GM19395 (cell line): ENCODE measurements at regions not wholly inside any gene's neighbourhood (a gene's known extent, or its start where the extent isn't known, plus 50 kb on each side); places are given as distances from the start of the nearest gene placed in this dataset.

Source experiments
- ATAC-seq: cut with Tn5 transposase; IDR thresholded peaks from one replicate; pipeline ENCODE4 v1.9.1; 2021; ENCODE audit warnings: mild to moderate bottlenecking, moderate library complexity; ENCODE audit not compliant: unreplicated experiment

GRCh38 chr4:180565856-180566431 is 1677.3 kb upstream of the TENM3 start:
- no peak for ATAC-seq

GRCh38 chr4:180566492-180566891 is 1676.7 kb upstream of the TENM3 start:
- ATAC-seq: no peak

GRCh38 chr4:180567080-180567479 is 1676.1 kb upstream of the TENM3 start:
- no peak for ATAC-seq

- ATAC-seq: no peak
Measured at GRCh38 chr4:180571516-180572055, 1671.6 kb upstream of the TENM3 start.

- ATAC-seq: no peak
Measured at GRCh38 chr4:180578175-180578574, 1665.0 kb upstream of the TENM3 start.

GRCh38 chr4:180581061-180581460 is 1662.1 kb upstream of the TENM3 start:
- ATAC-seq: no peak

GRCh38 chr4:180587379-180587778 is 1655.8 kb upstream of the TENM3 start:
- no peak for ATAC-seq

GRCh38 chr4:180589575-180589974 is 1653.6 kb upstream of the TENM3 start:
- no peak for ATAC-seq

GRCh38 chr4:180596888-180597483 is 1646.2 kb upstream of the TENM3 start:
- ATAC-seq: no peak

- no peak for ATAC-seq
Measured at GRCh38 chr4:180598281-180598680, 1644.9 kb upstream of the TENM3 start.

- ATAC-seq: no peak
Measured at GRCh38 chr4:180603791-180604190, 1639.4 kb upstream of the TENM3 start.

GRCh38 chr4:180610324-180610723 is 1632.9 kb upstream of the TENM3 start:
- no peak for ATAC-seq

GRCh38 chr4:180615746-180616145 is 1627.5 kb upstream of the TENM3 start:
- no peak for ATAC-seq

GRCh38 chr4:180617196-180617595 is 1626.0 kb upstream of the TENM3 start:
- ATAC-seq: no peak

GRCh38 chr4:180618396-180618795 is 1624.8 kb upstream of the TENM3 start:
- no peak for ATAC-seq

- ATAC-seq: no peak
Measured at GRCh38 chr4:180619440-180619839, 1623.8 kb upstream of the TENM3 start.

- ATAC-seq: no peak
Measured at GRCh38 chr4:180622254-180622653, 1620.9 kb upstream of the TENM3 start.

- ATAC-seq: no peak
Measured at GRCh38 chr4:180625653-180626052, 1617.5 kb upstream of the TENM3 start.

GRCh38 chr4:180630012-180630665 is 1613.1 kb upstream of the TENM3 start:
- ATAC-seq: no peak

GRCh38 chr4:180634306-180634705 is 1608.9 kb upstream of the TENM3 start:
- ATAC-seq: no peak

- ATAC-seq: no peak
Measured at GRCh38 chr4:180635281-180635680, 1607.9 kb upstream of the TENM3 start.

- ATAC-seq: no peak
Measured at GRCh38 chr4:180636696-180637404, 1606.4 kb upstream of the TENM3 start.
